Heart left ventricle (tissue), 13 donors: ENCODE measurements at regions not wholly inside any gene's neighbourhood (a gene's known extent, or its start where the extent isn't known, plus 50 kb on each side); places are given as distances from the start of the nearest gene placed in this dataset.

Source experiments
- CTCF ChIP-seq, 12 donors: fragments of 200-600 bp; sonication (generic) in 4 of 12; IDR thresholded peaks; one replicate each; pipeline versions ENCODE4 v1.5.0 to v1.8.0; 2018 to 2022; ENCODE audit warnings: antibody characterized with exemption in 12 of 12, mild to moderate bottlenecking in 5 of 12
- POLR2A ChIP-seq, 2 donors: fragments of 450-650 bp; IDR thresholded peaks; one replicate each; pipeline ENCODE4 v1.6.1; 2017; ENCODE audit warnings: antibody characterized with exemption in 2 of 2, mild to moderate bottlenecking in 2 of 2, moderate library complexity in 2 of 2
- donor health status: ischemic (EF 13 %, LVEDD 7.1; RV severe dilation, severe dysfunction).
- donor health status: DM: no; HTN: yes; CAD: no.
- donor health status: DM: no; HTN: no; CAD: no.
- donor health status: ischemic (EF 25% LVEDD 6.9; RV normal size, moderate dysfunction).
- donor health status: ischemic (EF 25% LVEDD 5.7; RV mildly dilated, moderate dysfunction).
- donor health status: ischemic (EF 35%, LVEDD 5.7; RV mildly dilated, moderate dysfunction).
- donor health status: nonischemic (EF 11% LVEDD 7.7; RV severe dilation, severe dysfunction).
- donor health status: DM: yes; HTN: yes; CAD: no.
- donor health status: PGD.
- donor health status: ischemic (EF 29% LVEDD 5.4; RV normal size, mild dysfunction).
- donor health status: nonischemic (EF 23%, LVEDD 6.1; RV moderate dilation, normal function).

DNA sequence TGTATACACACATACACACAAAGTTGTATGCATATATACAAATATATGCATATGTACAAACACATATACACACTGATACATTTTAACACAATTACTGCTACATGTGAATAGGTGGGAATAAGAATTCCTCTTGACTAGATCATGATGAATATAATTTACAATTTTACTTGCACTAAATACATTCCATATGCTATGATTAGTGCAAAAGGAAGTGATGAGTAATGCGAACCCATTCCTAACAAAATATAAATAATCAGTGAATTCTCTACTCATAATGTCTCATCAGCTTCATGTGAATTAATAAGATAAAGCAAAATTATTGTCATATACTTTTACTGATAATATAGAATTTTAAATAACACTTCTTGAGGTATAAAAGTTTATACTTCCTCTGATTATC is 1077.3 kb upstream of the PCDH10 start:
- no peak for TF ChIP-seq CTCF (IDR thresholded peaks at IDR 0.05)
- TF ChIP-seq POLR2A (IDR thresholded peaks at IDR 0.05), result no peak
